ENCODE measurements at regions not wholly inside any gene's neighbourhood (a gene's known extent, or its start where the extent isn't known, plus 50 kb on each side); places are given as distances from the start of the nearest gene placed in this dataset.

DNA sequence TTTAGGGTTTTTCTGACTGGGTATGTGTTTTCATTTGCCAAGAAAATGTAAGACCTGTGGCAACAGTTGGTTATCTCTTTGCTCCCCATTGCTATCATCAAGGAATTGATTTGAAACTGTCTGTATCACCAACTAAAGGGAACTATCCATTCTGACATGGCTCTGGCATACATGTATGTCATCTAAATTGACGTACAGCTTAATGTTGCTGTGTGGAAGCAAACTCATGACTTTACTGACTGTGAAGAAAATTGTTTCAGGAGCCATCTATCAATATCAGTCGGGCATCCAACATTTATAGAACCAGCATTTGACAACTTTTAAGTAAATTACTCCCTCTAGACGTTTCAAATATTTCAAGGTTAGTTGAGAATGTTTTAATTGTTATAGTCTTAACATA lies 555.8 kb upstream of the EPHA7 start:
- H3K4me1 ChIP-seq = no peaks in the 10 kb centered on the region
- 51 to 64% (median 54%) methylated on average over 3 of the region's 3 CpGs for WGBS, 5 donors
- DNase-seq = no peak
- no peak overlapping the region for H3K27ac ChIP-seq
- H3K27me3 ChIP-seq (replicated peaks in 1 of 7) = no peaks in the 10 kb centered on the region
- H3K4me3 ChIP-seq = no peak overlapping the region
- intact Hi-C loops (cut with DNase I; ENCODE audit: low total_unique reads) = no loop called here
- no peak for TF ChIP-seq POLR2AphosphoS5 (IDR thresholded peaks at IDR 0.05)
- TF ChIP-seq, protein P1, sequence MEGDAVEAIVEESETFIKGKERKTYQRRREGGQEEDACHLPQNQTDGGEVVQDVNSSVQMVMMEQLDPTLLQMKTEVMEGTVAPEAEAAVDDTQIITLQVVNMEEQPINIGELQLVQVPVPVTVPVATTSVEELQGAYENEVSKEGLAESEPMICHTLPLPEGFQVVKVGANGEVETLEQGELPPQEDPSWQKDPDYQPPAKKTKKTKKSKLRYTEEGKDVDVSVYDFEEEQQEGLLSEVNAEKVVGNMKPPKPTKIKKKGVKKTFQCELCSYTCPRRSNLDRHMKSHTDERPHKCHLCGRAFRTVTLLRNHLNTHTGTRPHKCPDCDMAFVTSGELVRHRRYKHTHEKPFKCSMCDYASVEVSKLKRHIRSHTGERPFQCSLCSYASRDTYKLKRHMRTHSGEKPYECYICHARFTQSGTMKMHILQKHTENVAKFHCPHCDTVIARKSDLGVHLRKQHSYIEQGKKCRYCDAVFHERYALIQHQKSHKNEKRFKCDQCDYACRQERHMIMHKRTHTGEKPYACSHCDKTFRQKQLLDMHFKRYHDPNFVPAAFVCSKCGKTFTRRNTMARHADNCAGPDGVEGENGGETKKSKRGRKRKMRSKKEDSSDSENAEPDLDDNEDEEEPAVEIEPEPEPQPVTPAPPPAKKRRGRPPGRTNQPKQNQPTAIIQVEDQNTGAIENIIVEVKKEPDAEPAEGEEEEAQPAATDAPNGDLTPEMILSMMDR (IDR thresholded peaks at IDR 0.05 in 8 of 11, conservative IDR thresholded peaks at IDR 0.05 in 3 of 11) = no peak
- TF ChIP-seq POLR2A (IDR thresholded peaks at IDR 0.05) = no peak
- H3K9me3 ChIP-seq = no peaks in the 10 kb centered on the region
- no peaks in the 10 kb centered on the region for H3K36me3 ChIP-seq

- no peaks in the 10 kb centered on the region for H3K4me1 ChIP-seq
- no peaks in the 10 kb centered on the region for H3K27me3 ChIP-seq (replicated peaks in 1 of 7)
- TF ChIP-seq, protein P1 (IDR thresholded peaks at IDR 0.05 in 8 of 11, conservative IDR thresholded peaks at IDR 0.05 in 3 of 11) = no peak
- TF ChIP-seq POLR2AphosphoS5 (IDR thresholded peaks at IDR 0.05) (no peak), POLR2A (IDR thresholded peaks at IDR 0.05) (no peak)
- H3K27ac ChIP-seq = no peak overlapping the region
- 70 to 87% (median 73%) methylated on average over 2 of the region's 2 CpGs for WGBS, 5 donors
- H3K9me3 ChIP-seq = no peaks in the 10 kb centered on the region
- intact Hi-C loops (cut with DNase I; ENCODE audit: low total_unique reads) = no loop called here
- no peaks in the 10 kb centered on the region for H3K36me3 ChIP-seq
- no peak overlapping the region for H3K4me3 ChIP-seq
- no peak for DNase-seq
Observed at GRCh38 chr6:93974332-93974731, 555.0 kb upstream of the EPHA7 start.

DNA sequence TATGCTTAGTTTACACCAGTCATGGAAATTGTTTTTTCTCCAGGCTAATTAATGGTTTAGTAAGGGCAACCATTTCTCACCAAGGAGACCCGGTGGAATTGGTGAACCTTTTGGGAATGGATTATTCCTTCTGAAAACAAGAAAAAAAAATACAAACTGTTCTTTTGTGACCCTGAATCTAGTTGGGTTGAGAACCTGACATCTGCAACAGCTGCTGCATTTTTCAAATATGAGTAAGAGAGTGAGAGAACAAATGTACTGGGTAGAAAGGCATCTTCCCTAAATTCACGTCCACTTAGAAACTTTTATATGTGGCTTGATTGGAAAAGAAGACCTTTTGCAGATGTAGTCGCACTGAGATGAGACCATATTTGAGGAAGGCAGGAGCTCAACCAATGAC lies 553.4 kb upstream of the EPHA7 start:
- intact Hi-C loops (cut with DNase I; ENCODE audit: low total_unique reads) = no loop called here
- DNase-seq = no peak
- WGBS, 5 donors = 80 to 90% (median 84%) methylated on average over 3 of the region's 3 CpGs
- Histone ChIP-seq H3K4me1 (no peaks in the 10 kb centered on the region), H3K27ac (no peak overlapping the region), H3K27me3 (replicated peaks in 1 of 7) (no peaks in the 10 kb centered on the region), H3K36me3 (no peaks in the 10 kb centered on the region), H3K4me3 (no peak overlapping the region), H3K9me3 (no peaks in the 10 kb centered on the region)
- TF ChIP-seq, protein P1 (IDR thresholded peaks at IDR 0.05 in 8 of 11, conservative IDR thresholded peaks at IDR 0.05 in 3 of 11) = no peak
- TF ChIP-seq POLR2AphosphoS5 (IDR thresholded peaks at IDR 0.05) = no peak
- no peak for TF ChIP-seq POLR2A (IDR thresholded peaks at IDR 0.05)

- no peaks in the 10 kb centered on the region for H3K36me3 ChIP-seq
- TF ChIP-seq POLR2AphosphoS5 (IDR thresholded peaks at IDR 0.05) (no peak), POLR2A (IDR thresholded peaks at IDR 0.05) (no peak)
- TF ChIP-seq, protein P1 (IDR thresholded peaks at IDR 0.05 in 8 of 11, conservative IDR thresholded peaks at IDR 0.05 in 3 of 11) = no peak
- no peaks in the 10 kb centered on the region for H3K27me3 ChIP-seq (replicated peaks in 1 of 7)
- WGBS, 5 donors = 72 to 79% (median 73%) methylated on average over 5 of the region's 5 CpGs
- DNase-seq = no peak
- H3K27ac ChIP-seq = no peak overlapping the region
- H3K4me3 ChIP-seq = no peak overlapping the region
- H3K9me3 ChIP-seq = no peaks in the 10 kb centered on the region
- intact Hi-C loops (cut with DNase I; ENCODE audit: low total_unique reads) = no loop called here
- no peaks in the 10 kb centered on the region for H3K4me1 ChIP-seq
Observed at GRCh38 chr6:93970684-93971083, 551.3 kb upstream of the EPHA7 start.
